Cerebellar cortex (tissue), 1 donor: ENCODE measurements at regions not wholly inside any gene's neighbourhood (a gene's known extent, or its start where the extent isn't known, plus 50 kb on each side); places are given as distances from the start of the nearest gene placed in this dataset.

Experiments used
- DNase-seq: peaks from one replicate; pipeline ENCODE4 v3.0.0-alpha.2; 2015; ENCODE audit warnings: low spot score

GRCh38 chr3:146308682-146309081 lies 57.8 kb upstream of the PLSCR4 start:
- no peak for DNase-seq

- no peak for DNase-seq
Observed at GRCh38 chr3:146308222-146308621, 57.3 kb upstream of the PLSCR4 start.

GRCh38 chr3:146307456-146307725 lies 56.5 kb upstream of the PLSCR4 start:
- DNase-seq, result no peak

GRCh38 chr3:146306656-146307455 lies 56.0 kb upstream of the PLSCR4 start:
- no peak for DNase-seq

GRCh38 chr3:146305808-146306423 lies 55.0 kb upstream of the PLSCR4 start:
- no peak for DNase-seq

- DNase-seq, result peak; percentile 9
Observed at GRCh38 chr3:146300768-146301167, 49.9 kb upstream of the PLSCR4 start.
